Activated B cell treated with CpG ODN at 0.5 μM for 24 hours (primary cell): ENCODE measurements at regions not wholly inside any gene's neighbourhood (a gene's known extent, or its start where the extent isn't known, plus 50 kb on each side); places are given as distances from the start of the nearest gene placed in this dataset.

Experiments used
- ATAC-seq: fragments of 200-7000 bp; cut with Tn5 transposase; one replicate; pipeline ENCODE4 v1.10.0; 2021; ENCODE audit warnings: low read depth, mild to moderate bottlenecking, moderate library complexity
- CTCF ChIA-PET: fragments of 350-600 bp; sonication (Branson Sonifier 250); formaldehyde crosslinking; loops from one replicate; lab custom pipeline; 2021; ENCODE audit warnings: antibody characterized with exemption; lab: Charles Lee
- POLR2A ChIA-PET: fragments of 350-600 bp; sonication (Branson Sonifier 250); formaldehyde crosslinking; loops from one replicate; lab custom pipeline; 2021; ENCODE audit warnings: antibody characterized with exemption; lab: Charles Lee
- DNase-seq: peaks from one replicate; pipeline ENCODE4 v3.0.0; 2022
- H3K27ac Mint-ChIP-seq: one replicate; pipeline ENCODE4 v1.8.0; 2020; ENCODE audit warnings: mixed read lengths
- H3K27me3 Mint-ChIP-seq: one replicate; pipeline ENCODE4 v1.8.0; 2021; ENCODE audit warnings: mixed read lengths
- H3K36me3 Mint-ChIP-seq: one replicate; pipeline ENCODE4 v1.8.0; 2021; ENCODE audit warnings: low read depth, mixed read lengths
- H3K4me1 Mint-ChIP-seq: one replicate; pipeline ENCODE4 v1.8.0; 2021; ENCODE audit warnings: mixed read lengths
- H3K4me3 Mint-ChIP-seq: one replicate; pipeline ENCODE4 v1.8.0; 2020; ENCODE audit warnings: mild to moderate bottlenecking, mixed read lengths
- H3K9me3 Mint-ChIP-seq: one replicate; pipeline ENCODE4 v1.8.0; 2020; ENCODE audit warnings: mixed read lengths
- intact Hi-C: fragments of 100-400 bp; cut with micrococcal nuclease; formaldehyde crosslinking; loops from one replicate; pipeline ENCODE4 v1.15.1; 2024
- TF ChIP-seq, protein P1 (sequence below): fragments of 200-600 bp; IDR thresholded peaks from one replicate; pipeline ENCODE4 v1.8.0; 2022; ENCODE audit warnings: antibody characterized with exemption, mild to moderate bottlenecking

DNA sequence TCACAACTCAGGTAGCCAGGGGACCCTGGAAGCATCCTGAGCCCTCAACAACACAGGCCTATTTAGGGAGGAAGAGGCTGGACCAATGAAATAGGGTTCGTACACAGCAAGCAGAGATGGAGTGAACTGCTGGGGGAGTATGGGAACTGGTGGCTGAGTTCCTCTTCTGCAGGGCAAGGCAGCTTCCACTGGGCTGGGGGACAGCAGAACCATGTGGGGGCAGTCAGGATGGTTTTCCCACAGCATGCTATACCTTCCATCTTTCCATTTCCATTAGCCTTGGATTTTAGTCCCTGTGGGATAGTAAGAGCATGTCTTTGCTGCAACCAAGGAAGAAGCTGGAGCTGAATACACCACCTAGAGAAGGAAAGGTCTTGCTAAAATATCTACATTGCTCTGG, 370.6 kb downstream of the CCSER2 start:
- Mint-ChIP-seq H3K27ac (no peak overlapping the region), H3K4me1 (no peaks in the 10 kb centered on the region), H3K36me3 (no peaks in the 10 kb centered on the region), H3K9me3 (peaks cover under 1% of the 10 kb centered on the region), H3K27me3 (peaks cover 1% of the 10 kb centered on the region), H3K4me3 (no peak overlapping the region)
- ChIA-PET POLR2A (no interaction called here), CTCF (no interaction called here)
- ATAC-seq (no peak), DNase-seq (no peak)
- intact Hi-C loops, result no loop called here
- TF ChIP-seq, protein P1, sequence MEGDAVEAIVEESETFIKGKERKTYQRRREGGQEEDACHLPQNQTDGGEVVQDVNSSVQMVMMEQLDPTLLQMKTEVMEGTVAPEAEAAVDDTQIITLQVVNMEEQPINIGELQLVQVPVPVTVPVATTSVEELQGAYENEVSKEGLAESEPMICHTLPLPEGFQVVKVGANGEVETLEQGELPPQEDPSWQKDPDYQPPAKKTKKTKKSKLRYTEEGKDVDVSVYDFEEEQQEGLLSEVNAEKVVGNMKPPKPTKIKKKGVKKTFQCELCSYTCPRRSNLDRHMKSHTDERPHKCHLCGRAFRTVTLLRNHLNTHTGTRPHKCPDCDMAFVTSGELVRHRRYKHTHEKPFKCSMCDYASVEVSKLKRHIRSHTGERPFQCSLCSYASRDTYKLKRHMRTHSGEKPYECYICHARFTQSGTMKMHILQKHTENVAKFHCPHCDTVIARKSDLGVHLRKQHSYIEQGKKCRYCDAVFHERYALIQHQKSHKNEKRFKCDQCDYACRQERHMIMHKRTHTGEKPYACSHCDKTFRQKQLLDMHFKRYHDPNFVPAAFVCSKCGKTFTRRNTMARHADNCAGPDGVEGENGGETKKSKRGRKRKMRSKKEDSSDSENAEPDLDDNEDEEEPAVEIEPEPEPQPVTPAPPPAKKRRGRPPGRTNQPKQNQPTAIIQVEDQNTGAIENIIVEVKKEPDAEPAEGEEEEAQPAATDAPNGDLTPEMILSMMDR, result no peak

DNA sequence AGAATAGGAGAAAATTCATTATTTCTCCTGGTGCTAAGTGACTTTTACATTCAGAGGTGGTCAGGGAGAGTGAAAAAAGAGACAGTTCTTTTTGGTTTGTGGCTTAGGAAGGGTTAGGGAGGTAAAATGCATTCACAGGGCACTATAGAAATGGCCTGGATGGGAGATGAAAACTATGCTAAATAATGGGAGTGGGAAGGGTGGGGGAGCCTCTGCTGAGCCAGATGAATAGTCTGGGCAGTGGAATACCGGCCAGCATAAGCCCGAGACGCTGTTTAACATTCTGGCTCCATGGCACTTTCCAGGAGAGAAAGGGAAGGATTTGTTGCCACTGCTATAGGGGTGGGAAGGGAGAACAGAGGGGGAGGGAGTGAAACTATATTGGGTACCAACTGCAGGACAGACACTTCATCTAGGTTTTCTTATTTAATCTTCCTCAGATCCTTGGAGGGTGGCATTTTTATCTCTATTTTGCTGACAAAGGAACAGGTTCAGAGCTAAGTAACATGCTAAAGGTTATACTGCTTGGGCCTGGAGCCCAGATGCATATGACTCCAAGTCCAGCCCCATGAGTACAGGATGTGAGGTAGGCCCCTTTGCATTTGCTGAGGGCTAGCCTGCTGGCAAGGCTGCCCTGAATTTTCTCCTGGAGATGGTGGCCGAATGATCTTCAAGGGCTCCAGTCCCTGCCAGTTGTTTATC, 372.4 kb downstream of the CCSER2 start:
- TF ChIP-seq, protein P1, result no peak
- ATAC-seq (no peak), DNase-seq (no peak)
- no peak overlapping the region for H3K4me3 Mint-ChIP-seq
- ChIA-PET POLR2A (no interaction called here), CTCF (no interaction called here)
- H3K27me3 Mint-ChIP-seq, result peaks cover 4% of the 10 kb centered on the region
- H3K4me1 Mint-ChIP-seq, result no peaks in the 10 kb centered on the region
- H3K9me3 Mint-ChIP-seq, result no peaks in the 10 kb centered on the region
- no peaks in the 10 kb centered on the region for H3K36me3 Mint-ChIP-seq
- intact Hi-C loops, result no loop called here
- H3K27ac Mint-ChIP-seq, result no peak overlapping the region

DNA sequence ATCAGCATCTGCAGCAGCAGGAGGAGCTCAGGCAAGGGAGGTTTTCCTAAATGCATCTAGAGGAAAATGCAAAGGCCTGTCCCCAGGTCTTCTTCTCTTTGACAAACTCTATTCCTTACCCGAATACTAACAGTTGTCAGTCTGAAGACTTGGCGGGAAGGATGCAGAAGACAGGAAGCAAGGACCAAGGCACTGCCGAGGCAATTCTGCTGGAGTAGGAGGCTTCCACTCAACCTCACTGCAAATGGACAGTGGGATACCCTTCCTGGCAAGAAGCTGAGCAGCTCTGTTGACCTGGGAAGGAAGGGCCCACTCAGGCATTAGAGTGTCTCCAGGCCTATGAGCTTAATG, 373.0 kb downstream of the CCSER2 start:
- Mint-ChIP-seq H3K27ac (no peak overlapping the region), H3K27me3 (peaks cover 3% of the 10 kb centered on the region), H3K9me3 (no peaks in the 10 kb centered on the region), H3K36me3 (no peaks in the 10 kb centered on the region), H3K4me1 (no peaks in the 10 kb centered on the region), H3K4me3 (no peak overlapping the region)
- intact Hi-C loops, result no loop called here
- ChIA-PET POLR2A (no interaction called here), CTCF (no interaction called here)
- ATAC-seq, result no peak
- TF ChIP-seq, protein P1, result no peak
- no peak for DNase-seq

DNA sequence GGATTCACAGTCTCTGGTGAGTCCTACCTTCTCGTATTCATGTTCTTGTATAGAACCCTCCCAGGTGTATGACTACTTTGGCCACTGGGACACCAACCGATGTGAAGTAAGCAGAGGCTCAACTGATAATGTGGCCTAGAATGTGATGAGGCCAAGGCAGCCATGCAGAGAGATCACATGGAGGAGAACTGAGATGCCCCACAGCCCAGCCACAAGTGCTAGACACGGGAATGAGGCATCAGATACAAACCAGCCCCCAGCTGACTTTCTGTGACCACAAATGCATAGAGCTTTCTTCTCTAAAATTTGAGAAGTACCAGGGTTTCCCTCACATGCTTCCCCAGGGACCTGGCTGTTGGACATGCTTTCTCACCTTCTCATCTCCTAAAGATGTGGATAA, 375.7 kb downstream of the CCSER2 start:
- no peaks in the 10 kb centered on the region for H3K36me3 Mint-ChIP-seq
- ATAC-seq (no peak), DNase-seq (no peak)
- H3K27me3 Mint-ChIP-seq, result peaks cover 3% of the 10 kb centered on the region
- H3K4me3 Mint-ChIP-seq, result no peak overlapping the region
- TF ChIP-seq, protein P1, result no peak
- CTCF ChIA-PET, result no interaction called here
- POLR2A ChIA-PET, result no interaction called here
- H3K27ac Mint-ChIP-seq, result no peak overlapping the region
- H3K9me3 Mint-ChIP-seq, result no peaks in the 10 kb centered on the region
- H3K4me1 Mint-ChIP-seq, result no peaks in the 10 kb centered on the region
- intact Hi-C loops, result no loop called here

DNA sequence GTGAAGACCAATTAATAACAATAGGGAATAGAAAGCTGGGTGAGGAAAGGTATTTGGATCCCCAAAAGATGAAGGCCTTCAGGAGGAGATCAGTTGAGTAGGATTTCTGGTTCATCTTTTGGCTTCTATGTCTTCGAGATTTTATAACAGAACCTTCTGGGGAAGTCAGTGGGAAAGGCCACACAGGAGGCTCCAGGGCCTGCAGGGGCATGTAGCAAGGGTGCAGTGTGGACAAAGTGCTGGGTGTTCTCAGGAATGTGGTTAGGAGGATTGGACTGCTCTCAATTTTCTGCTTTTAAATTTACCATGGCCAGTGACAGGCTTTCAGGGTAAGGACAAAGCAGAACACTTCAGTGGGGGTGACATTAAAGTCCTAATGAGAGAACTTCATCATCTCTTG, 378.0 kb downstream of the CCSER2 start:
- ChIA-PET CTCF (no interaction called here), POLR2A (no interaction called here)
- H3K36me3 Mint-ChIP-seq, result no peaks in the 10 kb centered on the region
- no peaks in the 10 kb centered on the region for H3K4me1 Mint-ChIP-seq
- H3K4me3 Mint-ChIP-seq, result no peak overlapping the region
- H3K27ac Mint-ChIP-seq, result no peak overlapping the region
- intact Hi-C loops, result no loop called here
- ATAC-seq (no peak), DNase-seq (no peak)
- H3K27me3 Mint-ChIP-seq, result peaks cover 3% of the 10 kb centered on the region
- TF ChIP-seq, protein P1, result no peak
- H3K9me3 Mint-ChIP-seq, result no peaks in the 10 kb centered on the region
